Activated CD4-positive, alpha-beta T cell treated with anti-CD3 and anti-CD28 coated beads, Interleukin-2, Interleukin-4, amounts not matched to agents 100 ng/mL and 50 ng/mL, durations not matched to agents 16 hours and 8 hours (primary cell): ENCODE measurements at regions not wholly inside any gene's neighbourhood (a gene's known extent, or its start where the extent isn't known, plus 50 kb on each side); places are given as distances from the start of the nearest gene placed in this dataset.

ENCODE experiments used
- DNase-seq: peaks from one replicate; pipeline ENCODE4 v3.0.0-alpha.2; 2020; ENCODE audit warnings: low spot score

DNA sequence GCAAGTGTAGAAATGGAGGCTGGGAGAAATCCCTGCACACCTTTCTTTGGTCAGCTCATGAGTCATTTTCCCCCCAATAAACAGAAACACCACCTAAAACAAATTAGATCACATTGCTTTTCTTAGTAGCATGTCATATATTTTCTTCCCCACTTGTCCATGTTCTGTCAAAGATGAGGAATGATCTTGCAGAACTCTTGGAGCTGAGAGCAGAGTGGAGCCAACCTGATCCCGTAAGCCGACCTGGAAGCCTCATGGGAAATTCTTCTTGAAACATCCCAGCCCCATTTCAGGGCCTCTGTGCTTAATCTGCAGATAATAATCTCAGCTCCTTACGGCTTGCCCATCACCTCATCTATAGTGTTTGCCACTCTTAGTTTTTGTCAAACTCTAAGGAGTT lies 284.6 kb upstream of the ELAC2 start:
- DNase-seq: no peak

DNA sequence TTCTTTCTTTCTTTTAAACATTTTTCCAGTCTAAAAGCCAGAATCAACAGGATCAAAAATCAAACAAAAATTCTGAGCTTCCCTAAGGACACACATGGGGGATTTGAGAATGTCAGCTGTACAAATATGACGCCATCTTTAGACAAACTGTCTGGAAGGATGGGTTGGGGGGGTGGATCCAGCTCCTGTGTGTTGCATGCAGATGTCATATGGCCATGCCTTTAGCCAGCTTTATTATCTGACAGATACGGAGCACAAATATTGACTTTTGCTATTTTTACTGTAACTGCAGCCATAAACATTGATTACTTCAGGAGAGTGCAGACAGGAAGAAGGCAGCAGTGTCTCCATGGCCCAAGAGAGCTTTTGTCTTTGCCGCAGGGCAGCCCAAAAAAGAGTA lies 279.4 kb upstream of the ELAC2 start:
- no peak for DNase-seq

DNA sequence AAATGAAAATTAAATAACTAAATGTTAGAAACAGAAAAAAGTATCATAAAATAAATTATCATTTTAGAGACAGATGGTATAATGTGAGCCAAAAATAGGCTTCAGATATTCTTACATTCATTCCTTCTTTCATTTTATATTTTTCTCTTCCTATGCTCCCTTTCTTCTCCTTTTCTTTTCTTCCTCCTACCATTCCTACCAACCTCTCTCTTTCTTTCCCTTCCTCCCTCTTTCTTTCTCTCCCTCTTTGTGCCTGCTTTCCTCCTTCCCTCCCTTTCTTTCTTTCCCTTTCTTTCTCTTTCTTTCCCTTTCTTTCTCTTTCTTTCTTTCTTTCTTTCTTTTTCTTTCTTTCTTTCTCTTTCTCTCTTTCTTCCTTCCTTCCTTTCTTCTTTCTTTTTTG lies 275.6 kb upstream of the ELAC2 start:
- no peak for DNase-seq

DNA sequence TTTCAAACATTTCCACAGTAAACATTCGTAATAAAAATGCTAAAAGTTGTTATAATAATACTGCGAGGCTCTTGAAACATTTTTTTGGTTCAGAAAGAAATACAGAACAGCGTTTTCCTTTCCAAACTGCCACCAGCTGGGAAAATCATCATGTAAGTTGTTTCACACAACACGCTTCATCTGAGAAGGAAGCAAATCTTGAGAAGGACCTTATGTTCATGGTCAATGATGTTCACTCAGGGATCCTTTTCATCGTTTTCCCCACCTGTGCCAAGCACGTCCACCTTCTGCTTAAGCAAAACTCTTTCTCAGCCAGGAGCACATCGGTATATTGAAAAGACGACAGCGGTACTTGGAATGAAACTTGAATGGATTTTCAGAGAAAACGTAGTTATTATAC lies 274.5 kb upstream of the ELAC2 start:
- no peak for DNase-seq

DNA sequence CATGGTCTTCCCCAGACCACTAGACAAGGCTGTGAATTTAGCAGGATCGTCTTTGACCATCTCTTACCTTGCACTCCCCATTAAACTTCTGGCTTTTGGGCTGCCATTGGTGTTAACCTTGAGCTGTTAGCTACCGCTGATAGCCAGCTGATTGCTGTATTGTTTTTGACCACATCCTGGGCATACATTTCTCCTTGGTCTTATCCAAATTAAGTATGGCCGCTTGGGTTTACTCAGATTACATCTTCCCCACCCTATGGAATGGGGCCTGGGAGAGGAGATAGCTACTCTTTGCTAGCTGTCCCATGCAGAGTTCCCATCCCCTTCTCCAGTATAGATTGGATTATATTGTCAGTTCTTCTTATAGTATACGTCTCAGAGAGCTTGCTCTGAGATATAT lies 270.4 kb upstream of the ELAC2 start:
- no peak for DNase-seq

DNA sequence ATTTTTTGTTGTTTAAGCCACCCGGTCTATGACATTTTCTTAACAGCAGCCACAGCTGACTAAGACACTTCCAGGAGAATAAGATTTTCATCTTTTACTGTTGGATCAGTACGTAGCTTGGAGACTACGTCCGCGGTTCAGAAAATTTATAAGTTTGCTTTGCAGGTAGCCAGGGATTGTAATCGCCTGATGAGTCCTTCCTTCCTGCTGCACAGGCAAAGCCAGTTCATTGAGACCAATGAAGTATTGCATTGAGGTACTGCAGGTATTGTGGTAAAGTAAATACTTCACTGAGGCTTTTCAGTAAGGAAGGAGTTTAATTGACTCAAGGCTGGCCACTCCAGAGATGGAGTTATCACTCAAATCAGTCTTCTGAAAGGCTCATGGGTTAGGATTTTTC lies 269.4 kb upstream of the ELAC2 start:
- no peak for DNase-seq

DNA sequence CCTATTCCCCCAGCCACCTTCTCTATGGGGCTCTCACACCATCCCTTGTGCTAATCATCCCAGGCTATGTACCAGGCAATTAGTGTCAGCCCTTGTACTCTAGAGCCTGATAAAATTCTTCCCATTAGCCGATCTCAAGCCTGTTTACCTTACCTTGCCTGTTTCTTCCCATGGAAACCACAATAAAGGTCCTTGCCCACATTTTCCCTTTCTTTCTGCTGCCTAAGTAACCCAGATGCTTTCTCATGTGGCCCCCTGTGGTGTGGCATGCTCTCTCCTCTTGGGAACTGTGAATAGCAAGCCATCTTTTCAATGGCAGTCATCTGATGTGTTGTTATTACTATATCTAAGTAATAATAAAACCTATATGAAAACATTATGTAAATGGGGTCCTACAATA lies 265.8 kb upstream of the ELAC2 start:
- DNase-seq: no peak

DNA sequence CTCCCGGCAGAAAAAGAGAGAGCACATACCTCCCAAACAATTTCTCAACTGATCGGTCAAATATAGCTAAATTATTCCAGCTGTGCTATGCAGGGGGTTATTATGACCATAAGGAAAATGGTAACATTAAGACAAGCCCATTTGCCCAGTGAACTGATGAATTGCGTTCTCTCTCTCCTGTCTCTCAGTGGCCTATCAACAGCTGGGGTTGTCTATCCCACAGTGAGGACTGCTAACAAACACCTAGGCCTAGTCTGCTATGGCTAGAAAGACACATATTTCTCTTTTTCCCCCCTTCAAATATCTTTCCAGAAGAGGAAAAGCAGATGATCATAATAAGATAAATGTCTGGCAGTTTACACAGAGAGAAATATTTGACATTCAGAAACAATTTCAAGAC lies 263.8 kb upstream of the ELAC2 start:
- DNase-seq: no peak

DNA sequence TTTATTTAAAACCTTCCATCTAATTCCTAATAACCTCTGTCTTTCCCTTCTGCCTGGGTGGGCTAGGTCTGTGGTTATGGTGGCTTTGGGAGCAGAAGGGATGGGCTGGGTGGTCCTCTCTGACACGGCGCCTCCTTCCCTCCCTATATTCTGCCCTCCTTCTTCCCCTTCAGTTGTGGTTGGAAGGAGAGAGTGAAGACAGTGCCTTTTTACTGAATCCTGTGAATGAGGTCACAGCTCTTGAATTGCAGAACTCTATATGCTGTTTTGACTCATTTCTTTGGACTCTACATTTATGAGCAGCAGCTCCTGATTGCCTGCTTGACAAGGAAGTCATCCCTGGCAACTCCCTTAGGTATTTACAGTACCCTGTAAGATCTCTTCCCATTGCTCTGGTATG lies 256.0 kb upstream of the ELAC2 start:
- DNase-seq: no peak

DNA sequence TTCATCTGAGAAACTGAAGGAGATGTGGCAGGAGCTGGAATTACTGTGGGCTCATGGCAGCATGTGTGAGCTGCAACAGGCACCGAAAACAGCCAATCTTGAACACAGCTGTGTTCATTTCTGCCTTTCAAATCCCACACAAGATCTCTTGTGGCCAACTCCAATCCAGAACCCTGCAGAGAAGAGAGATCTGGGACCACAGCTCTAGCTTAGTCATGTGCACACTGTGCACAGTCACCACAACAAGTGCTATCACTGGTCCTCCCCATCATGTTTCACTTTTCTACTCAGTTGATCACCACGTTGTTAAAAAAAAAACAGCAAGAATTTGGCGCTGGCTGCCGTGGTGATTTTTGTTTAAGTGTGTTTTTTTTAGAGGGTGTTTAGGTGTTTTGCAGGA lies 254.5 kb upstream of the ELAC2 start:
- DNase-seq: no peak

DNA sequence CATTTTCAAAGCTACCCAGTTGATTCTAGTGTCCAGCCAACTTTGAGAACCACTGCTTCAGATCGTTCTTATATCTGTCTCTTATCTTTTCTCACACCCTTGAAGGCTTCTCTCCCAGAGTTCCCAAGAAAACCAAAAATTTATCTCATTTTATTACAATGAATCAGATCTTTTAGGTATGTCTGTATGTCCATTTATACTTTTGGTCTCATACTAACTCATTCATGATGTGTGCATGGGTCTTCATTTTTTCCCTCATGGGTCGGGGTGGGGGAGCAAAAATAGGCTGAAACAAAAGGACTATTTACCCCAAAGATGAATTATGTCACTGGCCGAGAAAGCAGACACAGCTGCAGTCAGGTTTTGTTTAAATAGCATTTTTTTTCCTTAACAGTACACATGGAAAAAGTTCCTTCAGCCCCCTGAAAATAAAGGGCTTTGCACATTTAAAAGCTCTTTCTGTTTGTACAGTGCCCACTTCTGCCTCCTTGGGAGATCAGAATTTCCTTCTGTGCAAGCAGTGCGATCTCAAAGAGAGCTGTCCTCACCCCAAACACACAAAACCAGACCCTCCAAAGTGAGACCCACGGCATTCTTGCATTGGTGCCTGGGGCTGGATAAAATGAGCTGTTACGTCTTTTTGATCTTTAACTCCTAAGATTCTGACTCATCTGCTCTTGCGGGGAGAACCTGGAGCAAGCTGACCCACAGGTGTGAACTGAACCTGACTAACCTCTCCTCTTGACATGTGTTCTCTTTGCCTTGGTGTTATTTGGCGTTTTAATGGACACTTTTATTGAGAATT lies 251.2 kb upstream of the ELAC2 start:
- no peak for DNase-seq

DNA sequence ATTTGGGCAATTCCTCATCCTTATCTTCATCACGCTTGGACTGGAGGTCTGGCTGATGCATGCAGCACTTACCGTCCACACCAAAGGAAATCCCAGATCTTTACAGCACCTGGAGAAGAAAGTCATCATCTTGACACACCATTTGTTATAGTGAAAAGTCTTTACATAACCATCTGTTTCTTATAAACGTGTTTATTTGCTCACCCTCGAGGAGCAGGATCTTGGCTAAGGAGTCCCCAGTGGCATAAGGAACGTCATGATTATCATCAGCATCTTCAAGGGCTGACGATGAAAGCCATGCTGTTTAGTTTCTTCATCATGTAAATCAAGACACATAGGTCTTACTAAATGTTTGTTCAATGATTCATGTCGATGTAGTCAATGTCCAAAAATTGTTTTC lies 248.8 kb upstream of the ELAC2 start:
- no peak for DNase-seq

DNA sequence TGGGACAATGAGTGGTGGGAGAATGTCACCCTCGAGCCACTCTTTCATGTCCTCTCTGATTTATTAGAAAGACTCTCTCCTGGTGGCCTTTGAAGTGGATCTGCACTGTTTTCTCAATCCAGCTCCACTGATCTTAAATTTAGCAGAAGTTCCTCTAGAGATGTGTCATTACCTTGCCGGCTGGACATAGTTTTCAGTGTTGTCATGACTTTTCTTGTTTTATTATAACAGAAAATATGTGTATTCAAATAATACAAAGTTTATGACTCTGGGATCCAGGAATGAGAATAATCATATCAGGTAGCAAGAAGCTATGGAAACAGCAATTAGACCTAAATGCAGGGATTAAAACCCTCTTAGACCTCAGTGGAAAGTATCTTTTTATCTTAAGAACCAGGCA lies 247.5 kb upstream of the ELAC2 start:
- DNase-seq: no peak

DNA sequence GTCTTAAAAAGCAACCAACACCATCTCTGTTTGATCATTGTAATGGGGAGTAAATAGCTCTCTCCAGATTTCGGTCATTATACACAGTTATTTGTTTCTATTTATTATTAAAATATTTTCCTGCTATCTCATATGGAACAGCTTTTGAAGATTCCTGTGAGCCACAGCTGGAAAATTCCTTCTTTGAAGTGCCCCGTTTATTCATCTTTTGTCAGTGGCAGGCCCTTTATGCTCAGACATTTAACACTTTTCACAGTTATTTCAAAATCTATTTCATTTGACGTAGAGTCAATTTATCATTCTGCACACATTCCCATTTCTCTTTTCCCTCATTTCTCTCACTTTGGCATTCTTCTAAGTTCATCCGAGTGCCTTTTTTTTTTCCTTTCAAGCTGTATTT lies 245.9 kb upstream of the ELAC2 start:
- DNase-seq: no peak

DNA sequence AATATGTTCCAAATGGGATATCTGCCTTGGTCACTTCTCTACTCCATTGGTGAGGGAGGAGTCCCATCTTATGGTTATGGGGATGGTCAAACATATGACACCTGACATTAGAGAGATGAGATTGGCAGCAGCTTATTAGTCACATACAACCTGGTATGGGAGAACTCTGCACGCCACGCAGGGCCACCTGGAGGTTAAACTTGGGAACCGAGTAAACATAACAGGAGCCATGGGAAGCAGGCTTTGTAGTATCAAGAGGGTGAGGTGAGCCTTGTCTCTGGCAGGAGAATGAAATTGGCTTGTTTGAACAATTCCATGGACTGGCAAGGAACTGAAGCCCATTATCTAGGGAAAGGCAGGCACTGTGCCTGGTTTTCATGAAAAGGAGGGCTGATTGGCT lies 238.7 kb upstream of the ELAC2 start:
- DNase-seq: no peak

DNA sequence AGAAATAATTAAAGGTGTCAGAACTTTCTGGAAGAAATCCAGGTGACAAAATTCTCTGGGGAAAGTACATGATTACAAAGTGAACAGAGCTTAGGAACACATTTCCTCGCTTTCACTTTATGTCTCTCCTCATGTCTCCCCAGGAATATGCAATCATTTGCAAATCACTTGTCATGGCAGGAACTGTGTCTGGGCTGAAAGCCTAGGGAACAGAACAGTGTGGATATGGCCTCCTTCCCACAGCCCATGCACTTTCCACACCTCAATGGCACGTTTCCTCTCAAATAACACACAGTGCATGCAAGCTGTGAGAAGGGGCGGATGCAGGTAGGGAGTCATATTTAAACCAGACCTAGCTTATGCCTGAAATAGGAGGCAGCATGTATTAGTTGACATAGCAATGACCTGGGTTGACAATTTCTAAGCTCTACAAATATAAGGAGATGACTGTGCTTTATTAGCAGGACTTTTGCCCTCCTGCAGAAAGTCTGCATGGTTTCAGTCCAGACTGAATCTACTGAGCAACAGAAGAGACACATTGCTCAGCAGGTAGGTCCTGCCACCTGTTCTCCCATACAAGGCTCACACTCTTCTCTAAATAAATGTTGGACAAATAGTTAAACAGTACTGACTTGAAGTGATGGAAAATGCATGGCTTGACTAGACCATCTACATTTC lies 236.0 kb upstream of the ELAC2 start:
- no peak for DNase-seq

DNA sequence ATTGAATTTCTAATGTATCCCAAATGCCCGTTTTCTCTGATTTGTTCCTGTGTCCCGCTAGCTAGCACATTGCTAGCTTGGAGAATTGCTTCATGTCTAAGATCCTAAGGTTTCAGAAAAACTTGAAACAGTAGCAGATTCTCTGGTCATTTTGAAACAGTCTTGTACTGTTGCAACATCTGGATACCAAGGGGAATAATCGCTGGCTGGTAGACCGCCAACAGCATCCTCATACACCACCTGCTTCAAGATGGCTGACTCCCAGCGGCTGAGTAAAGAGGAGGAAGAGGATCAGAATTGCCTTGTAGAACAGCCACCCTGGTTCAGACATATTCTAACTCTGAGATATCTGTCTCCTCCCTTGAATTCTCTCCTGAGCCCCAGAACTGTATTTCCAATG lies 226.7 kb upstream of the ELAC2 start:
- DNase-seq: no peak

DNA sequence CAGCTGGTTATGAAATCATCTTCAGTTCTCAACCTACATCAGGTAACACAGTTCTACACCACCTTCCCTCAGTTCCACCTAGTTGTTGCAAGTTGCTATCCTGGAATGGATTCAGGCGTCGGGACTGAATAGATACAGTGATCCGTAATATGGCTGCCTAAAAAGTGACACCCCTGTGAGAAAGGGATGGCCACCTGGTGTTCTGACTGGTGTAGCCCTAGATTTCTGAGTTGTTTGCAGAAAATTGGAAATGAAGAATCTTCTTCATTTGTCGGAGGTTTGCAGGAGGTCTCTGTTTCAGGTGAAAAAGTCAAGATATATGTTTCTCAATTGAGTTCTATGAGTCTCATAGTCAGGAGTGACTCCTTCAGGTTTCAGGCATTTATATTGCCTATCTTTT lies 225.8 kb upstream of the ELAC2 start:
- no peak for DNase-seq

DNA sequence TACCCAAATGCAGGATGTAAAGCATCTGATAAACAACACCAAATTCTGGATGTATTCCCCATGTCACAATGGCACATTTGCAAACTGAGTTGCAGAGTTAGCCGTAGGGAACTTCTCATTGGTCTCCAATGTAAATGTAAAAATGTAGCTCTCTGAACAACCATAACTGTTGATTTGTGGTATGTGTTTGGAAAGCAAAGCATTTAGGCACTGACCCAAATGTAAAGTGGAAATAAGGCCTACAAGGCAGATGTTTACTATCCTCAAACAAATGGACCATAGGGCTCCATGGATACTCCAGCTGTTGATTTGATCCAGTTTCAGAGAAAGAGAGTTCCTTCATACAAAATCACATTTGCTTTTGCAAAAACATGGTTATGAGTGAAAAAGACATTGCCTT lies 223.0 kb upstream of the ELAC2 start:
- DNase-seq: no peak

DNA sequence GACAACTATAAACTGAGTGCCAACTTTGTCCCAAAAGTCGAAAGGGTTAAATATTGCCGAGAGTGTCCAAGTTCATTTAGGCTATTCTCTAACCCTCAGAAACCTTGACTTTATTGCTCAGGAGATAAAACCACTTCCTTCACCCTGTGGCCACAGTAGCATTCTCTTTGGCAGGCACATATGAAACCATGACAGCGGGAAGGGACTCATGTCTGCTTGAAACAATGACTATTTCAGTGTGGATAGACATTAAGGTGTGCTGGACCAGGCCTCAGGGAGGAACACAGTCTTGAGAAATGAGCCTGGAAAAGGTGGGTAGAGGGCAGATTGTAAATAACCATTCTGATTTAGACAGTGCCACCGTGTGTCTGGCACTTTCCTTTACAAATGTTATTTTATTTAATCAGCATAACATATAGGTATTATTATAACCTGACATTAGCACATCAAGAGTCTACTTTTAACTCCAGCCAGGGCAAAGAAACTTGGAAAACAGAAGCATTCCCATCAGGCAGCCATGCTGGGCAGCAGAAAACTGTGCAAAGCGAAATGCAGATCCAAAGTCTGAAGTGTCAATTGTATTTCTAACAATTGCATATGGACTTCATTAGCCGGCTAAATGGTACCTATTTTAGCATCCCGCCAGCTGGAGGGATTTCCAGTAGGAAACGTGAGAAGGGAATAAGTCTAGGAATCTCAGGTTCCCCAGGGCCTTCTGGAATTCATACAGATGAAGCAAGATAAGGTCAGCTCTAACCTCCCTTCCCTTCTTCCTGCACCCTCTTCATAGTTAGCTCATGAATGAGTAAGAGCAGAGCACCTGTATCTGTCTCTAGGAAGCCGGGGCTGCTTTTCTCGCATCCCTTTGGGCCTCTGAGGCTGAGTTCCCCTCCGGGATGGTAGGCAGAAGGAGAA lies 212.8 kb upstream of the ELAC2 start:
- DNase-seq: no peak

DNA sequence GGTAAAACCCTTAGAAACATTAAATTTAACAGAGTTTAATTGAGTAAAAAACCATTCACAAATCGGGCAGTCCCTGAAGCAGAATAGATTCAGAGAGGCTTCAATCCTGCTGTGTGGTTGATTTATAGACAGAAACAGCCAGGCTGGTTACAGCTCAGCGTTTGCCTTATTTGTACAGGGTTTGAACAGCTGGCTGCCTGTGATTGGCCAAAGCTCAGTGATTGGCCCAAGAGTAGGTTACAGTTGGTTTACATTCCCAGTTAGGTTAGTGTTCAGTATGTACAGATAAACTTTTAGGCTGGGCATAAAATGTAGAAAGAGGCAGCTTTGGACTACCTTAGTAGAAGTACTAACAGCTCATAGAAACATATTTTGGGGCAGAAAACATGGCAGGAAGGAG lies 210.4 kb upstream of the ELAC2 start:
- DNase-seq: no peak

DNA sequence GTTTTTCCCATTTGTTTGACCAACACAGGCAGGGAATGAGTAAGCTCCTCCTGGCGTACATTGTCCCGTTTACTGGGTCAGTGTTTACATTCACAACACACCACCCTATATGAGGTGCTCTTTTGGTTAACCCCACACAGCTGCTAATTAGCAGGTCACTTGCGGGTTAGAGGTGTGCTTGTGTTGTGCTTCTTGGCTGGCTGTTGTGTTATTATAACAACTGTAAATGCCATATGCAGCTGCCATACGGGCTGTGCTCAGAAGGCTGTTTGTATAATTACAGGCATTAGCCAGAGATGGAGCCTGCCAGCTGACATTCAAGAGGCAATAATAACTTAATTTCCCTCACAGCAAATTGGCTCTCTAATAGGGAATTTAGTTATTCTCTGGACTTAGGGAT lies 205.1 kb upstream of the ELAC2 start:
- DNase-seq: no peak

DNA sequence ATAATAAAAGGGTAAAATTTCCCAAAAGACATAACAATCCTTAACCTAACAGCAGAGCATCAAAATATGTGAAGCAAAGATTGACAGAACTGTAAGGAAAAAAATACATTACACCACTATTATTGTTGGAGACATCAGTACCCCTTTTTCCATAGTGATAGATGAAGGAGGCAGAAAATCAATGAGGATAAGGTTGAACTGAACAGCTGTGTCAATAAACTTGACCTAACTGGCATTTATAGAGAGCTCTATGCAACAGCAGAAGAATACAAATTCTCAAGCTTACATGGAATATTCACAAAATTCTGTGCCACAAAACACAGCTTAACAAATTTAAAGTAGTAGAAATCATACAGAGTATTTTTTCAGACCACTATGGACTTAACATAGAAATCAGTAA lies 195.0 kb upstream of the ELAC2 start:
- DNase-seq: no peak
